BLaER1 (cell line): ENCODE measurements at regions not wholly inside any gene's neighbourhood (a gene's known extent, or its start where the extent isn't known, plus 50 kb on each side); places are given as distances from the start of the nearest gene placed in this dataset.

Experiments
- H3K27ac ChIP-seq: shearing (Covaris generic); formaldehyde crosslinking; 2 replicates; pipeline ENCODE4 v1.8.1; 2022
- H3K27me3 ChIP-seq: shearing (Covaris generic); formaldehyde crosslinking; 2 replicates; pipeline ENCODE4 v1.8.1; 2022
- H3K36me3 ChIP-seq: shearing (Covaris generic); formaldehyde crosslinking; 2 replicates; pipeline ENCODE4 v1.8.1; 2022
- H3K4me1 ChIP-seq: shearing (Covaris generic); formaldehyde crosslinking; 2 replicates; pipeline ENCODE4 v1.8.1; 2022
- H3K4me2 ChIP-seq: shearing (Covaris generic); formaldehyde crosslinking; 2 replicates; pipeline ENCODE4 v1.8.1; 2022
- H3K4me3 ChIP-seq: shearing (Covaris generic); formaldehyde crosslinking; 2 replicates; pipeline ENCODE4 v1.8.1; 2022
- H3K9ac ChIP-seq: shearing (Covaris generic); formaldehyde crosslinking; 2 replicates; pipeline ENCODE4 v1.8.1; 2022
- H3K9me3 ChIP-seq: shearing (Covaris generic); formaldehyde crosslinking; 2 replicates; pipeline ENCODE4 v1.8.1; 2022
- H4K20me1 ChIP-seq: shearing (Covaris generic); formaldehyde crosslinking; 2 replicates; pipeline ENCODE4 v1.8.1; 2022
- Cebpa-rat ChIP-seq: shearing (Covaris generic); IDR thresholded peaks from 2 replicates; pipeline ENCODE4 v1.8.1; 2022

GRCh38 chr21:14881863-14882499 is 182.8 kb downstream of the NRIP1 start:
- no peak overlapping the region for H3K4me2 ChIP-seq
- H3K9me3 ChIP-seq, result no peaks in the 10 kb centered on the region
- peaks cover 13% of the 10 kb centered on the region for H3K4me1 ChIP-seq
- no peaks in the 10 kb centered on the region for H4K20me1 ChIP-seq
- no peaks in the 10 kb centered on the region for H3K27me3 ChIP-seq
- H3K27ac ChIP-seq, result no peak overlapping the region
- H3K36me3 ChIP-seq, result no peaks in the 10 kb centered on the region
- no peak overlapping the region for H3K4me3 ChIP-seq
- TF ChIP-seq Cebpa-rat, result no peak
- H3K9ac ChIP-seq, result no peak overlapping the region

- Histone ChIP-seq H3K27ac (no peak overlapping the region), H3K36me3 (no peaks in the 10 kb centered on the region), H4K20me1 (no peaks in the 10 kb centered on the region), H3K4me1 (peaks cover 13% of the 10 kb centered on the region), H3K4me3 (no peak overlapping the region), H3K4me2 (no peak overlapping the region), H3K9me3 (no peaks in the 10 kb centered on the region; the same call in 1 of the 2 replicates), H3K9ac (no peak overlapping the region), H3K27me3 (no peaks in the 10 kb centered on the region)
- no peak for TF ChIP-seq Cebpa-rat
These were observed 183.9 kb downstream of the NRIP1 start for GRCh38 chr21:14880922-14881321.

- H3K36me3 ChIP-seq, result no peaks in the 10 kb centered on the region
- no peak overlapping the region; the same call in 1 of the 2 replicates for H3K27ac ChIP-seq
- H3K4me1 ChIP-seq, result peaks cover 13% of the 10 kb centered on the region
- no peaks in the 10 kb centered on the region for H4K20me1 ChIP-seq
- H3K4me3 ChIP-seq, result no peak overlapping the region
- no peak for TF ChIP-seq Cebpa-rat
- H3K9ac ChIP-seq, result no peak overlapping the region
- H3K27me3 ChIP-seq, result no peaks in the 10 kb centered on the region
- H3K4me2 ChIP-seq, result peak overlapping the region; percentile 50
- no peaks in the 10 kb centered on the region; the same call in 1 of the 2 replicates for H3K9me3 ChIP-seq
These were observed 185.3 kb downstream of the NRIP1 start for GRCh38 chr21:14879458-14879857.

GRCh38 chr21:14878971-14879370 is 185.8 kb downstream of the NRIP1 start:
- Histone ChIP-seq H4K20me1 (no peaks in the 10 kb centered on the region), H3K36me3 (no peaks in the 10 kb centered on the region), H3K4me2 (no peak overlapping the region), H3K27me3 (no peaks in the 10 kb centered on the region), H3K4me1 (peaks cover 13% of the 10 kb centered on the region), H3K9ac (no peak overlapping the region), H3K4me3 (no peak overlapping the region), H3K27ac (no peak overlapping the region), H3K9me3 (no peaks in the 10 kb centered on the region; the same call in 1 of the 2 replicates)
- TF ChIP-seq Cebpa-rat, result no peak

GRCh38 chr21:14877581-14878228 is 187.1 kb downstream of the NRIP1 start:
- TF ChIP-seq Cebpa-rat, result no peak
- H3K27ac ChIP-seq, result no peak overlapping the region

GRCh38 chr21:14876524-14876840 is 188.3 kb downstream of the NRIP1 start:
- Histone ChIP-seq H3K27me3 (no peaks in the 10 kb centered on the region), H3K9me3 (no peaks in the 10 kb centered on the region; the same call in 1 of the 2 replicates), H3K4me2 (no peak overlapping the region), H3K4me1 (peaks cover 13% of the 10 kb centered on the region), H3K4me3 (no peak overlapping the region), H4K20me1 (no peaks in the 10 kb centered on the region), H3K27ac (no peak overlapping the region), H3K9ac (no peak overlapping the region), H3K36me3 (no peaks in the 10 kb centered on the region)
- TF ChIP-seq Cebpa-rat, result no peak

More at GRCh38 chr21:14877581-14878228, 187.1 kb downstream of the NRIP1 start:
- Histone ChIP-seq H3K9me3 (no peaks in the 10 kb centered on the region; the same call in 1 of the 2 replicates), H3K4me2 (peak overlapping the region; percentile 32; the same call in 1 of the 2 replicates), H3K4me3 (no peak overlapping the region), H3K36me3 (no peaks in the 10 kb centered on the region), H4K20me1 (no peaks in the 10 kb centered on the region), H3K4me1 (peaks cover 13% of the 10 kb centered on the region), H3K27me3 (no peaks in the 10 kb centered on the region), H3K9ac (no peak overlapping the region)

GRCh38 chr21:14875704-14876523 is 188.9 kb downstream of the NRIP1 start:
- no peak overlapping the region for H3K27ac ChIP-seq
- H3K4me3 ChIP-seq, result no peak overlapping the region
- no peaks in the 10 kb centered on the region for H3K36me3 ChIP-seq
- H3K4me2 ChIP-seq, result no peak overlapping the region
- no peaks in the 10 kb centered on the region for H3K27me3 ChIP-seq
- H4K20me1 ChIP-seq, result no peaks in the 10 kb centered on the region
- TF ChIP-seq Cebpa-rat, result no peak
- H3K4me1 ChIP-seq, result peaks cover 13% of the 10 kb centered on the region
- no peak overlapping the region for H3K9ac ChIP-seq
- H3K9me3 ChIP-seq, result no peaks in the 10 kb centered on the region; the same call in 1 of the 2 replicates

- H3K9ac ChIP-seq, result no peak overlapping the region
- H3K9me3 ChIP-seq, result no peaks in the 10 kb centered on the region; the same call in 1 of the 2 replicates
- H3K4me2 ChIP-seq, result no peak overlapping the region
- H3K36me3 ChIP-seq, result no peaks in the 10 kb centered on the region
- TF ChIP-seq Cebpa-rat, result no peak
- H3K27ac ChIP-seq, result no peak overlapping the region
- H3K27me3 ChIP-seq, result no peaks in the 10 kb centered on the region
- peaks cover 19% of the 10 kb centered on the region for H3K4me1 ChIP-seq
- H3K4me3 ChIP-seq, result no peak overlapping the region
- no peaks in the 10 kb centered on the region for H4K20me1 ChIP-seq
These were observed 189.6 kb downstream of the NRIP1 start for GRCh38 chr21:14875186-14875585.

GRCh38 chr21:14874379-14874778 is 190.4 kb downstream of the NRIP1 start:
- peaks cover 19% of the 10 kb centered on the region for H3K4me1 ChIP-seq
- no peaks in the 10 kb centered on the region; the same call in 1 of the 2 replicates for H3K9me3 ChIP-seq
- no peak overlapping the region for H3K4me3 ChIP-seq
- no peaks in the 10 kb centered on the region for H3K36me3 ChIP-seq
- H3K9ac ChIP-seq, result no peak overlapping the region
- H3K27ac ChIP-seq, result no peak overlapping the region
- H4K20me1 ChIP-seq, result no peaks in the 10 kb centered on the region
- H3K27me3 ChIP-seq, result no peaks in the 10 kb centered on the region
- TF ChIP-seq Cebpa-rat, result no peak
- no peak overlapping the region for H3K4me2 ChIP-seq

GRCh38 chr21:14871861-14872260 is 192.9 kb downstream of the NRIP1 start:
- H3K4me1 ChIP-seq, result peaks cover 9% of the 10 kb centered on the region; the same call in 1 of the 2 replicates
- no peaks in the 10 kb centered on the region for H4K20me1 ChIP-seq
- no peak overlapping the region for H3K4me2 ChIP-seq
- no peak overlapping the region for H3K27ac ChIP-seq
- no peak overlapping the region for H3K9ac ChIP-seq
- H3K36me3 ChIP-seq, result no peaks in the 10 kb centered on the region
- H3K4me3 ChIP-seq, result no peak overlapping the region
- TF ChIP-seq Cebpa-rat, result no peak
- H3K27me3 ChIP-seq, result no peaks in the 10 kb centered on the region
- no peaks in the 10 kb centered on the region; the same call in 1 of the 2 replicates for H3K9me3 ChIP-seq
